HepG2 (cell line): ENCODE measurements at regions not wholly inside any gene's neighbourhood (a gene's known extent, or its start where the extent isn't known, plus 50 kb on each side); places are given as distances from the start of the nearest gene placed in this dataset.

Experiments used
- ATAC-seq: fragments of 200-7000 bp; cut with Tn5 transposase; 3 replicates; pipeline ENCODE4 v1.9.1; 2020; ENCODE audit warnings: mild to moderate bottlenecking, moderate library complexity
- BruUV-seq: library from RNA; stranded (reverse); fragments of 400-500 nt; replicated peaks from 2 replicates; lab custom pipeline; 2021; lab: Mats Ljungman, UMichigan
- CTCF ChIA-PET: fragments of 300-600 bp; formaldehyde crosslinking; extraction: SDS; loops from one replicate; lab custom pipeline; 2021; ENCODE audit warnings: low total read pairs, inconsistent platforms, low intra/inter-chr PET ratio; lab: Yijun Ruan, JAX
- POLR2A ChIA-PET: fragments of 350-600 bp; sonication (Branson Sonifier 250); formaldehyde crosslinking; loops from one replicate; lab custom pipeline; 2020; ENCODE audit warnings: antibody characterized with exemption, inconsistent platforms; lab: Yijun Ruan, JAX
- DNase-seq: peaks from one replicate; pipeline ENCODE4 v3.0.0-alpha.2; 2015; ENCODE audit warnings: low spot score
- FAIRE-seq: peaks from 3 replicates; lab custom pipeline; 2011; peaks lifted over from hg19 to GRCh38; lab: Jason Lieb, UNC
- H2AFZ ChIP-seq: one replicate; pipeline ENCODE4 v1.6.1; 2011; ENCODE audit warnings: low read length, inconsistent platforms
- H3K27ac ChIP-seq: fragments of 300-600 bp; 3 replicates; pipeline ENCODE4 v1.8.0; 2011; ENCODE audit warnings: mixed run types, mild to moderate bottlenecking, mixed read lengths, low read length, inconsistent platforms; ENCODE audit not compliant: insufficient read depth; ENCODE audit errors: extremely low read length
- H3K27me3 ChIP-seq, 2 experiments: fragments of 200-600 bp in 1 of 2; 2 replicates in 1 of 2; 3 replicates in 1 of 2; pipeline versions ENCODE4 v1.6.0 to v1.8.0; 2011; ENCODE audit warnings: low read length in 2 of 2, mild to moderate bottlenecking in 2 of 2, moderate library complexity in 2 of 2, inconsistent platforms in 1 of 2; ENCODE audit not compliant: insufficient read depth in 2 of 2, control insufficient read depth in 1 of 2
- H3K36me3 ChIP-seq, 2 experiments: fragments of 200-600 bp in 1 of 2; replicated peaks in 1 of 2; 2 replicates in 1 of 2; 3 replicates in 1 of 2; pipeline versions ENCODE4 v1.5.1 to v1.8.0; 2011; ENCODE audit warnings: low read length in 2 of 2, inconsistent platforms in 1 of 2; ENCODE audit not compliant: insufficient read depth in 2 of 2, control insufficient read depth in 1 of 2
- H3K4me1 ChIP-seq: 2 replicates; pipeline ENCODE4 v1.5.1; 2012; ENCODE audit warnings: low read length, inconsistent platforms; ENCODE audit not compliant: insufficient read depth
- H3K4me2 ChIP-seq: 2 replicates; pipeline ENCODE4 v1.6.0; 2011; ENCODE audit warnings: low read depth, low read length, inconsistent platforms
- H3K4me3 ChIP-seq, 3 experiments: fragments of 200-600 bp in 1 of 3; sonication (generic), shearing (Covaris generic) in 1 of 3; replicated peaks in 1 of 3; 2 replicates each; pipeline ENCODE4 v1.5.1; 2011 to 2016; ENCODE audit warnings: low read length in 3 of 3, inconsistent platforms in 2 of 3, low read depth in 2 of 3, mild to moderate bottlenecking in 2 of 3, control low read depth in 1 of 3, mixed read lengths in 1 of 3; ENCODE audit not compliant: insufficient read depth in 1 of 3
- H3K79me2 ChIP-seq: one replicate; pipeline ENCODE4 v1.6.1; 2011; ENCODE audit warnings: low read length, inconsistent platforms; ENCODE audit not compliant: insufficient read depth
- H3K9ac ChIP-seq: 2 replicates; pipeline ENCODE4 v1.6.0; 2011; ENCODE audit warnings: mild to moderate bottlenecking, low read depth, low read length, inconsistent platforms; ENCODE audit not compliant: insufficient read depth
- H3K9me3 ChIP-seq: 2 replicates; pipeline ENCODE4 v1.5.1; 2012; ENCODE audit warnings: mild to moderate bottlenecking, low read length
- H4K20me1 ChIP-seq: 2 replicates; pipeline ENCODE4 v1.6.0; 2011; ENCODE audit warnings: inconsistent platforms, mild to moderate bottlenecking, low read length, moderate library complexity; ENCODE audit not compliant: insufficient read depth
- CREB1 ChIP-seq, 2 experiments: fragments of 450-650 bp in 1 of 2; IDR thresholded peaks; 2 replicates each; pipeline ENCODE4 v1.6.1; 2016 to 2017; ENCODE audit warnings: control low read depth in 1 of 2, mild to moderate bottlenecking in 1 of 2, missing compliant biosample characterization in 1 of 2, missing genetic modification characterization in 1 of 2
- FOXP1 ChIP-seq, 2 experiments: fragments of 450-650 bp in 1 of 2; IDR thresholded peaks; 2 replicates each; pipeline ENCODE4 v1.6.1; 2017 to 2018; ENCODE audit warnings: antibody characterized with exemption in 1 of 2
- HNRNPK ChIP-seq: fragments of 200-400 bp; formaldehyde crosslinking; IDR thresholded peaks from 2 replicates; pipeline ENCODE4 v1.6.1; 2018; ENCODE audit warnings: low read length, low read depth, moderate library complexity, mild to moderate bottlenecking; ENCODE audit not compliant: poor library complexity, severe bottlenecking
- HOXA5 ChIP-seq: sonication (generic); formaldehyde crosslinking; IDR thresholded peaks from 2 replicates; pipeline ENCODE4 v1.4.0; 2020; ENCODE audit warnings: missing genetic modification reagents
- MAF1 ChIP-seq: sonication (generic); formaldehyde crosslinking; IDR thresholded peaks from 2 replicates; pipeline ENCODE4 v1.5.0; 2020; ENCODE audit warnings: missing genetic modification reagents, borderline replicate concordance
- NBN ChIP-seq: fragments of 450-650 bp; conservative IDR thresholded peaks from 2 replicates; pipeline ENCODE4 v1.6.1; 2017
- PHF8 ChIP-seq: sonication (generic); formaldehyde crosslinking; IDR thresholded peaks from 2 replicates; pipeline ENCODE4 v1.5.0; 2020; ENCODE audit warnings: missing genetic modification reagents
- RFXAP ChIP-seq: sonication (generic); formaldehyde crosslinking; IDR thresholded peaks from 2 replicates; pipeline ENCODE4 v1.4.0; 2020; ENCODE audit warnings: missing genetic modification reagents, borderline replicate concordance
- SUZ12 ChIP-seq: fragments of 150-350 bp; IDR thresholded peaks from 2 replicates; pipeline ENCODE4 v1.6.1; 2014; ENCODE audit warnings: low read depth, low read length
- TBL1XR1 ChIP-seq: fragments of 150-350 bp; IDR thresholded peaks from 2 replicates; pipeline ENCODE4 v1.6.1; 2014; ENCODE audit warnings: borderline replicate concordance, low read length; ENCODE audit not compliant: partially characterized antibody
- TCF12 ChIP-seq, 2 experiments: fragments of 450-650 bp in 1 of 2; sonication (generic) in 1 of 2; formaldehyde crosslinking in 1 of 2; IDR thresholded peaks; 2 replicates each; pipeline versions ENCODE4 v1.6.1 to v1.8.0; 2017 to 2022; ENCODE audit warnings: antibody characterized with exemption in 1 of 2, mild to moderate bottlenecking in 1 of 2, missing genetic modification reagents in 1 of 2, moderate library complexity in 1 of 2
- THAP7 ChIP-seq: sonication (generic); formaldehyde crosslinking; IDR thresholded peaks from 2 replicates; pipeline ENCODE4 v1.8.1; 2023; ENCODE audit warnings: mild to moderate bottlenecking, missing genetic modification reagents
- ZNF512B ChIP-seq: sonication (generic); formaldehyde crosslinking; IDR thresholded peaks from 2 replicates; pipeline ENCODE4 v1.5.1; 2020; ENCODE audit warnings: missing genetic modification reagents, mild to moderate bottlenecking, borderline replicate concordance
- WGBS: methylation state at CpG from one replicate; pipeline ENCODE4 v1.1.6; 2017; ENCODE audit warnings: low lambda C conversion rate; 5-methylcytosine and 5-hydroxymethylcytosine counted together
- in situ Hi-C: cut with HindIII; loops from 2 replicates; pipeline ENCODE4 v1.10.0; 2017; ENCODE audit warnings: low pct_unique_long_range_greater_than_20kb; ENCODE audit not compliant: extremely low pct_ligation_motif_present
- intact Hi-C: fragments of 100-400 bp; cut with micrococcal nuclease; formaldehyde crosslinking; loops from one replicate; pipeline ENCODE4 v1.10.0; 2022; ENCODE audit not compliant: unreplicated experiment

DNA sequence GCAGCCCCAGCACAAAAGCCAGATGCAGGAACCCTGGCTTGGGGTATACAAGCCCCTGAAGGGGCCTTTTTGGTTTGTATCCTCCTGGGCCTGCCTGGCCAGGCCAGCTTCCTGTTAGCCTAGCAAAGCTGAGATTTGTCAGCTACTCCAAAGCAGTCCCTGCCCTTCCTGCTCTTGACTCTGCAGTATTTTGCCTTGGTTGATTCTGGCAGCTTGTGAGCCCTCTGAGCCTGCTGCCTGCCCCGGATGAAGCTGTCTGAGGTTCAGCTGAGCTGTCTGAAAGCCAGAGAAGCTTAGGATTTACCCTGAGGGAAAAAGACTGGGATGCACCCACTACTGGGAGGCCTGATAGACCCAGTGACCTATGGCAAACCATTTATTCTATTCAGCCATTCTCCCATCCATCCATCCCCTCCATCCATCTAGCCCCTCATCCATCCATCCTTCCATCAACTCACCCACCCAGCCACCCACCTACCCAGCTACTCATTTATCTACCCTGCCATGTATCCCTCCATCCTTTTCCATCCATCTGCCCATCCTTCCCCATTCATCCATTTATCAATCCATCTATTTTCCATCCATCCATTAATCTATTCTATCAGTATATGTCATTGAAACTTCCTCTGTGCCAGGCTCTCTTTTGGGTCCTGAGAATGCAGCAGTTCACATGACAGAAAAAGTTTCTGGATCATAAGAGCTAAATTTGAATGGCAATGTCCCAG is 307.5 kb downstream of the DHX35 start:
- ChIA-PET POLR2A (no interaction called here), CTCF (interaction anchor here (1.2 to 2.3 kb wide), 3 partner anchors 158 to 1420 kb away, joined by 4 to 9 read pairs (median 5); partner anchors contain the start of gene MAFB)
- no peak for TF ChIP-seq SUZ12
- TF ChIP-seq CREB1 (IDR thresholded peaks at IDR 0.05) = no peak
- no peak for TF ChIP-seq CREB1 (CRISPR knock-in tag; IDR thresholded peaks at IDR 0.05)
- 0 out of 2 replicates have a peak, but pooled peaks have one; percentile 8 for TF ChIP-seq FOXP1 (IDR thresholded peaks at IDR 0.05)
- TF ChIP-seq FOXP1 (CRISPR knock-in tag; IDR thresholded peaks at IDR 0.05) = no peak
- no peak for TF ChIP-seq TBL1XR1
- TF ChIP-seq RFXAP = no peak
- TF ChIP-seq THAP7 (CRISPR knock-in tag) = no peak
- TF ChIP-seq PHF8 (CRISPR knock-in tag) = no peak
- TF ChIP-seq TCF12 (IDR thresholded peaks at IDR 0.05) = no peak
- no peak for TF ChIP-seq TCF12 (CRISPR knock-in tag; IDR thresholded peaks at IDR 0.05)
- TF ChIP-seq NBN = 0 out of 2 replicates have a peak, but pooled peaks have one; percentile 54
- TF ChIP-seq MAF1 = no peak
- TF ChIP-seq HOXA5 (CRISPR knock-in tag) = no peak
- TF ChIP-seq HNRNPK = peak; percentile 11
- no peak for TF ChIP-seq ZNF512B
- peaks cover 0 to 9% of the 10 kb centered on the region in 2 experiments; a peak in 1 of 5 replicates for H3K27me3 ChIP-seq
- no peaks in the 10 kb centered on the region for H3K4me1 ChIP-seq
- no peaks in the 10 kb centered on the region for H3K9me3 ChIP-seq
- no peaks in the 10 kb centered on the region for H3K36me3 ChIP-seq
- ATAC-seq (no peak), FAIRE-seq (no peak), DNase-seq (no peak)
- H4K20me1 ChIP-seq = no peaks in the 10 kb centered on the region
- no peak overlapping the region for H2AFZ ChIP-seq
- no peak overlapping the region for H3K4me2 ChIP-seq
- H3K4me3 ChIP-seq = no peak overlapping the region
- in situ Hi-C loops (loop anchor here (10.0 kb wide), 1 partner anchor 1425 kb away; no protein-coding TSS in a partner anchor), intact Hi-C loops (loop anchor here (1.0 to 10.0 kb wide), 4 partner anchors 160 to 1425 kb away; no protein-coding TSS in a partner anchor)
- WGBS = 0% methylated on average over 1 of the region's 1 CpG
- no peaks in the 10 kb centered on the region for H3K79me2 ChIP-seq
- H3K9ac ChIP-seq = no peak overlapping the region
- no peak overlapping the region for H3K27ac ChIP-seq
- no TSS peak for BruUV-seq
